ENCODE measurements at regions not wholly inside any gene's neighbourhood (a gene's known extent, or its start where the extent isn't known, plus 50 kb on each side); places are given as distances from the start of the nearest gene placed in this dataset.

DNA sequence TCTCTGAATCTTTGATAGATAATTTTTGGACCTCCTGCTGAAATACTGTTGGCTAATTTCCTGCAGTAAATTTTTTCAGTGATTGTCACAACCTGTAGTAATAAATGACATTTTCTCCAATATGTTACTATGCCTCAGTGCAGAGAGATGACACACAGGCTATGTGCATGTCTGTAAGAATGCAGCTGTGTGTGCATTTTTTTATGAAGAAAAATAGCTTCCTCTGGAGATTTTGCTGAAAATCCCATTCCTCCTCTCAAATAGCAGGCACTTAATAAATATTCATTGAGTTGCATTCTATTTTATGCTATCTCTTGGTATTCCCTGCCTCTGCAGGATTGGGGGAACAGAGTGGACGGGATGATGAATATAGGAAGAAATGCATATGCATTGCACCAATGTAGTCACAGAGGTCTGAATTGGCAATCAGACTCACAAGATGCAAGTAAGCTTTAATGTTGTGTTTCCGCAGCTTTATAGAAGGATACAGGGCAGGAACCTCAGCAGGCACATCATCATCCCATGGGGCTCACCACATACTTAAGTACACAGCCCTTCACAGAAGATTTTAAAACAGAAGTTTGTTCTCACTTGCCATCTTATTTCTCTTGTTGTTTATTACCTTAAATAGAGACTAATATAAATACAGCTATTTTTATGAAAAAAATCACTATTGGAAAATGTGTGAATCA lies 474.7 kb downstream of the EPM2A start:
- TF ChIP-seq, protein P1, sequence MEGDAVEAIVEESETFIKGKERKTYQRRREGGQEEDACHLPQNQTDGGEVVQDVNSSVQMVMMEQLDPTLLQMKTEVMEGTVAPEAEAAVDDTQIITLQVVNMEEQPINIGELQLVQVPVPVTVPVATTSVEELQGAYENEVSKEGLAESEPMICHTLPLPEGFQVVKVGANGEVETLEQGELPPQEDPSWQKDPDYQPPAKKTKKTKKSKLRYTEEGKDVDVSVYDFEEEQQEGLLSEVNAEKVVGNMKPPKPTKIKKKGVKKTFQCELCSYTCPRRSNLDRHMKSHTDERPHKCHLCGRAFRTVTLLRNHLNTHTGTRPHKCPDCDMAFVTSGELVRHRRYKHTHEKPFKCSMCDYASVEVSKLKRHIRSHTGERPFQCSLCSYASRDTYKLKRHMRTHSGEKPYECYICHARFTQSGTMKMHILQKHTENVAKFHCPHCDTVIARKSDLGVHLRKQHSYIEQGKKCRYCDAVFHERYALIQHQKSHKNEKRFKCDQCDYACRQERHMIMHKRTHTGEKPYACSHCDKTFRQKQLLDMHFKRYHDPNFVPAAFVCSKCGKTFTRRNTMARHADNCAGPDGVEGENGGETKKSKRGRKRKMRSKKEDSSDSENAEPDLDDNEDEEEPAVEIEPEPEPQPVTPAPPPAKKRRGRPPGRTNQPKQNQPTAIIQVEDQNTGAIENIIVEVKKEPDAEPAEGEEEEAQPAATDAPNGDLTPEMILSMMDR (IDR thresholded peaks at IDR 0.05), result no peak
- TF ChIP-seq POLR2A (IDR thresholded peaks at IDR 0.05), result no peak
